PC-3 (cell line): ENCODE measurements at regions not wholly inside any gene's neighbourhood (a gene's known extent, or its start where the extent isn't known, plus 50 kb on each side); places are given as distances from the start of the nearest gene placed in this dataset.

Experiments
- ATAC-seq: fragments of 200-7000 bp; cut with Tn5 transposase; 2 replicates; pipeline ENCODE4 v1.9.1; 2020; ENCODE audit warnings: mild to moderate bottlenecking, moderate library complexity
- BruUV-seq: library from RNA; stranded (reverse); fragments of 400-500 nt; replicated peaks from 2 replicates; lab custom pipeline; 2021; lab: Mats Ljungman, UMichigan
- CTCF ChIA-PET: fragments of 300-600 bp; sonication (Branson Sonifier 250); formaldehyde crosslinking; loops from one replicate; lab custom pipeline; 2022; ENCODE audit warnings: antibody characterized with exemption; lab: Charles Lee
- POLR2A ChIA-PET: fragments of 300-600 bp; sonication (Branson Sonifier 250); formaldehyde crosslinking; loops from one replicate; lab custom pipeline; 2022; ENCODE audit warnings: antibody characterized with exemption; ENCODE audit not compliant: unreplicated experiment; lab: Charles Lee
- DNase-seq: peaks from one replicate; pipeline ENCODE4 v3.0.0-alpha.2; 2015
- H2AFZ ChIP-seq: fragments of 300-600 bp; sonication (generic); 2 replicates; pipeline ENCODE4 v1.6.0; 2016; ENCODE audit warnings: antibody characterized with exemption, low read length
- H3F3A ChIP-seq: fragments of 300-600 bp; sonication (generic); one replicate; pipeline ENCODE4 v1.6.0; 2017; ENCODE audit warnings: antibody characterized with exemption, low read length, control low read depth, mild to moderate bottlenecking; ENCODE audit not compliant: unreplicated experiment
- H3K27ac ChIP-seq: fragments of 300-600 bp; sonication (generic); 2 replicates; pipeline ENCODE4 v1.5.1; 2016; ENCODE audit warnings: mild to moderate bottlenecking, low read length
- H3K27me3 ChIP-seq: fragments of 300-600 bp; sonication (generic); 2 replicates; pipeline ENCODE4 v1.6.1; 2016; ENCODE audit warnings: low read length, mixed read lengths
- H3K36me3 ChIP-seq: fragments of 300-600 bp; sonication (generic); 2 replicates; pipeline ENCODE4 v1.6.1; 2016; ENCODE audit warnings: low read depth, mixed run types, low read length, mixed read lengths
- H3K4me1 ChIP-seq: fragments of 300-600 bp; sonication (generic); 2 replicates; pipeline ENCODE4 v1.5.1; 2016; ENCODE audit warnings: low read length; ENCODE audit not compliant: insufficient read depth
- H3K4me2 ChIP-seq: fragments of 300-600 bp; sonication (generic); 2 replicates; pipeline ENCODE4 v1.6.0; 2016; ENCODE audit warnings: low read length
- H3K4me3 ChIP-seq: fragments of 300-600 bp; sonication (generic); 2 replicates; pipeline ENCODE4 v1.5.1; 2016; ENCODE audit warnings: mild to moderate bottlenecking, low read length, mixed read lengths
- H3K79me2 ChIP-seq: fragments of 300-600 bp; sonication (generic); 2 replicates; pipeline ENCODE4 v1.6.1; 2017; ENCODE audit warnings: low read length, mixed read lengths
- H3K9ac ChIP-seq: fragments of 300-600 bp; sonication (generic); 2 replicates; pipeline ENCODE4 v1.6.0; 2016; ENCODE audit warnings: mild to moderate bottlenecking, low read length
- H3K9me2 ChIP-seq: fragments of 300-600 bp; sonication (generic); replicated peaks from 2 replicates; pipeline ENCODE4 v1.6.1; 2016; ENCODE audit warnings: mixed run types, low read length, mixed read lengths
- H3K9me3 ChIP-seq: fragments of 300-600 bp; sonication (generic); 2 replicates; pipeline ENCODE4 v1.6.1; 2016; ENCODE audit warnings: low read length, mixed read lengths
- H4K20me1 ChIP-seq: fragments of 300-600 bp; sonication (generic); 2 replicates; pipeline ENCODE4 v1.6.1; 2016; ENCODE audit warnings: low read length, mixed read lengths
- EZH2 ChIP-seq: fragments of 300-600 bp; sonication (generic); IDR thresholded peaks from one replicate; pipeline ENCODE4 v1.6.1; 2017; ENCODE audit warnings: antibody characterized with exemption, mild to moderate bottlenecking, low read length; ENCODE audit not compliant: unreplicated experiment
- EZH2phosphoT487 ChIP-seq: fragments of 300-600 bp; sonication (generic); IDR thresholded peaks from 2 replicates; pipeline ENCODE4 v1.6.1; 2018; ENCODE audit warnings: mild to moderate bottlenecking, antibody characterized with exemption, low read length, borderline replicate concordance
- intact Hi-C: fragments of 100-400 bp; cut with micrococcal nuclease; formaldehyde crosslinking; loops from 2 replicates; pipeline ENCODE4 v1.9.0; 2023
- TF ChIP-seq, protein P1 (sequence below): fragments of 300-600 bp; sonication (generic); conservative IDR thresholded peaks from 2 replicates; pipeline ENCODE4 v1.5.1; 2017; ENCODE audit warnings: antibody characterized with exemption, low read depth, mild to moderate bottlenecking, low read length

DNA sequence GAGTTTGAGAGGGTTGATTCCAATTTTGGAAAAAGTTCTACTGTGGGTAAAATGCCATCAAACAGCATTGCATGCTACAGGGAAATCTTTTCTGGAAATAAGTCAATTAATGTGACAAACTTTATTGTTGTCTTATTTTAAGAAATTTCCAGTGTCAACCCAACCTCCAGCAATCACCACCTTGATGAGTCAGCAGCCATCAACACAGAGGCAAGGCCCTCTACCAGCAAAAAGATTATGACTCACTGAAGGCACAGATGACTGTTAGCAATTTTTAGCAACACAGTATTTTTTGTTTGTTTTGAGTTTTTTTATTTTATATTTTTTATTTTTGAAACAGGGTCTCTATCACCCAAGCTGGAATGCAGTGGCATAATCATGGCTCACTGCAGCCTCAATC lies 165.4 kb upstream of the C1QTNF7 start:
- intact Hi-C loops: no loop called here
- Histone ChIP-seq H3K27me3 (no peaks in the 10 kb centered on the region), H3K4me3 (no peak overlapping the region), H3K9ac (no peak overlapping the region), H3K36me3 (no peaks in the 10 kb centered on the region), H3K4me2 (no peak overlapping the region), H3K9me2 (no peaks in the 10 kb centered on the region), H4K20me1 (no peaks in the 10 kb centered on the region), H2AFZ (no peak overlapping the region), H3F3A (no peaks in the 10 kb centered on the region), H3K4me1 (peaks cover 23% of the 10 kb centered on the region), H3K79me2 (no peaks in the 10 kb centered on the region), H3K9me3 (no peaks in the 10 kb centered on the region), H3K27ac (no peak overlapping the region)
- ChIA-PET POLR2A (no interaction called here), CTCF (no interaction called here)
- BruUV-seq: no TSS peak
- peak; percentile 57 for ATAC-seq
- peak; percentile 64 for DNase-seq
- TF ChIP-seq, protein P1, sequence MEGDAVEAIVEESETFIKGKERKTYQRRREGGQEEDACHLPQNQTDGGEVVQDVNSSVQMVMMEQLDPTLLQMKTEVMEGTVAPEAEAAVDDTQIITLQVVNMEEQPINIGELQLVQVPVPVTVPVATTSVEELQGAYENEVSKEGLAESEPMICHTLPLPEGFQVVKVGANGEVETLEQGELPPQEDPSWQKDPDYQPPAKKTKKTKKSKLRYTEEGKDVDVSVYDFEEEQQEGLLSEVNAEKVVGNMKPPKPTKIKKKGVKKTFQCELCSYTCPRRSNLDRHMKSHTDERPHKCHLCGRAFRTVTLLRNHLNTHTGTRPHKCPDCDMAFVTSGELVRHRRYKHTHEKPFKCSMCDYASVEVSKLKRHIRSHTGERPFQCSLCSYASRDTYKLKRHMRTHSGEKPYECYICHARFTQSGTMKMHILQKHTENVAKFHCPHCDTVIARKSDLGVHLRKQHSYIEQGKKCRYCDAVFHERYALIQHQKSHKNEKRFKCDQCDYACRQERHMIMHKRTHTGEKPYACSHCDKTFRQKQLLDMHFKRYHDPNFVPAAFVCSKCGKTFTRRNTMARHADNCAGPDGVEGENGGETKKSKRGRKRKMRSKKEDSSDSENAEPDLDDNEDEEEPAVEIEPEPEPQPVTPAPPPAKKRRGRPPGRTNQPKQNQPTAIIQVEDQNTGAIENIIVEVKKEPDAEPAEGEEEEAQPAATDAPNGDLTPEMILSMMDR: no peak
- no peak for TF ChIP-seq EZH2phosphoT487
- no peak for TF ChIP-seq EZH2

DNA sequence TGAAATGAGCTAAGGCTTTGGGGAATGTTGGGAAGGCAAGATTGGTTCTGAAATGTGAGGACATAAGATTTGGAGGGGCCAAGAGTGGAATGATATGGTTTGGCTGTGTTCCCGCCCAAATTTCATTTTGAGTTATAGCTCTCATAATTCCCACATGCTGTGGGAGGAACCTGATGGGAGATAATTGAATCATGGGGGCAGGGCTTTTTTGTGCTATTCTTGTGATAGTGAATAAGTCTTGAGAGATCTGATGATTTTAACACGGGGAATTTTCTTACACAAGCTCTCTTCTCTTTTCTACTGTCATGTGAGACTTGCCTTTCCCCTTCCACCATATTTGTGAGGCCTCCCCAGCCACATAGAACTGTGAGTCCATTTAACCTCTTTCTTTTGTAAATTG lies 157.6 kb upstream of the C1QTNF7 start:
- ATAC-seq (no peak), DNase-seq (no peak)
- H2AFZ ChIP-seq: no peak overlapping the region
- no peak overlapping the region for H3K4me3 ChIP-seq
- no peaks in the 10 kb centered on the region for H3K9me2 ChIP-seq
- H3K36me3 ChIP-seq: no peaks in the 10 kb centered on the region
- H3F3A ChIP-seq: no peaks in the 10 kb centered on the region
- H3K4me2 ChIP-seq: no peak overlapping the region
- H3K4me1 ChIP-seq: no peaks in the 10 kb centered on the region
- CTCF ChIA-PET: no interaction called here
- no peaks in the 10 kb centered on the region for H3K79me2 ChIP-seq
- POLR2A ChIA-PET: interaction anchor here (0.7 kb wide), 1 partner anchor 1885 kb away, joined by 4 read pairs; no protein-coding TSS in a partner anchor
- H3K27me3 ChIP-seq: no peaks in the 10 kb centered on the region
- no TSS peak for BruUV-seq
- intact Hi-C loops: no loop called here
- no peaks in the 10 kb centered on the region for H4K20me1 ChIP-seq
- no peak for TF ChIP-seq EZH2phosphoT487
- TF ChIP-seq, protein P1: no peak
- no peak for TF ChIP-seq EZH2
- H3K9me3 ChIP-seq: no peaks in the 10 kb centered on the region
- no peak overlapping the region for H3K27ac ChIP-seq
- no peak overlapping the region for H3K9ac ChIP-seq

DNA sequence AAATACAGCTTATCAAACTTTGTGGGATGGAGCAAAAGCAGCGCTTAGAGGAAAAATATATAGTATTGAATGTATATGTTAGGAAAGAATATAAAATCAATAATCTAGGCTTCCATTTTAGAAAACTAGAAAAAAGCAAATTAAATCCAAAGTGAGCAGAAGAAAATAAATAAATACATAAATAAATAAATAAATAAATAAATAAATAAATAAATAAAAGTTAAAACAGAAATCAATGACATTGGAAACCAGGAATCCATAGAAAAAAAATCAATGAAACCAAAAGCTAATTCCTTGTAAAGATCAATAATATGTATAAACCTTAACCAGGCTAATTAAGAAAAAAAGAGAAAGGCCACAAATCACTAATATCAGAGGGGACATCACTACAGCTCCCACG lies 141.8 kb upstream of the C1QTNF7 start:
- ChIA-PET CTCF (no interaction called here), POLR2A (no interaction called here)
- Histone ChIP-seq H2AFZ (no peak overlapping the region), H3K79me2 (no peaks in the 10 kb centered on the region), H3K9me2 (no peaks in the 10 kb centered on the region), H3K27me3 (no peaks in the 10 kb centered on the region), H3K9ac (no peak overlapping the region), H3F3A (no peaks in the 10 kb centered on the region), H3K4me2 (no peak overlapping the region), H3K9me3 (no peaks in the 10 kb centered on the region), H4K20me1 (no peaks in the 10 kb centered on the region), H3K27ac (no peak overlapping the region), H3K4me1 (no peaks in the 10 kb centered on the region), H3K36me3 (no peaks in the 10 kb centered on the region), H3K4me3 (no peak overlapping the region)
- intact Hi-C loops: no loop called here
- BruUV-seq: no TSS peak
- DNase-seq (no peak), ATAC-seq (no peak)
- no peak for TF ChIP-seq EZH2phosphoT487
- TF ChIP-seq, protein P1: no peak
